CMK (cell line): ENCODE measurements at regions not wholly inside any gene's neighbourhood (a gene's known extent, or its start where the extent isn't known, plus 50 kb on each side); places are given as distances from the start of the nearest gene placed in this dataset.

Experiments used
- DNase-seq: peaks from one replicate; pipeline ENCODE4 v3.0.0-alpha.2; 2010; ENCODE audit warnings: low read depth

DNA sequence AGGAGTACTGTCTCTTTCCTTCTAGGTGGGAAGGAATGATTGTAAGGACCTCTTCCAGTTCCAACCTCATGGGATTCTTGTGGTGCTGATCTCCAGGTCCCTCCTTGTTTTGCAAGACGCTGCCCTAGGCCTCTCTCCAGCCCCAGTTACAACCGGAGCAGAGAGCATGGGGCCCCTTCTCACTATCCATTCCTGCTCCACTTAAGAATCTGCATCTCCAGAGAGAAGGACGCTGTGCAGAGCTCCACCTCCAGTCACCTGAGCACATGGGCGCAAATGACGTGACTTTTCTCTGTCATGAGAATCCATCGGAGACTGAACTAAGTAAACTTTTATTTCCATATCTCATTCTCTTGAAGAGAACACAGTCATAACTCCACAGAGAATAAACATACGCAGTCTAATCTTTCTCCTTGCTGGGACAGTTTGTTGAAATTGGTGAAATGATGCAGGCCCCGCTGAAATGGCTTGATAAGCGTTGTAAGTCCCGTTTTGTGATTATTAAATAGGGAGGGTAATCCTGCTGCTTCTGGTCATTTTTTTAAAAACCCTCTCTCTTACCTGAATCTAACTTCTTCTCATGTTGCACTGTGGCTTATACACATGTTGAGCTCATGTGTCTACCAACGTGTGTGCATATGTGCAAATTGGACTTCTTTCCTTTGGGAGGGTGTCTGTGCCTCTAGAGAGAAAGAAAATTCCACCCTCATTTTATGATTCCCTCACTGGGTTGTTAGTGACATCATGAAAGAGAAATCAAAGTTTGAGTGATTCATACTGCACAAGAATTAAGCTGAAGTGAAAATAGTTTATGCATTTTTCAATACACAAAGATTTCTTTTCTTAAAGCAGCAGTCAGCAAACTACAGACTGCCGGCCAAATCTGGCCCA is 133.2 kb upstream of the TBX20 start:
- no peak for DNase-seq

DNA sequence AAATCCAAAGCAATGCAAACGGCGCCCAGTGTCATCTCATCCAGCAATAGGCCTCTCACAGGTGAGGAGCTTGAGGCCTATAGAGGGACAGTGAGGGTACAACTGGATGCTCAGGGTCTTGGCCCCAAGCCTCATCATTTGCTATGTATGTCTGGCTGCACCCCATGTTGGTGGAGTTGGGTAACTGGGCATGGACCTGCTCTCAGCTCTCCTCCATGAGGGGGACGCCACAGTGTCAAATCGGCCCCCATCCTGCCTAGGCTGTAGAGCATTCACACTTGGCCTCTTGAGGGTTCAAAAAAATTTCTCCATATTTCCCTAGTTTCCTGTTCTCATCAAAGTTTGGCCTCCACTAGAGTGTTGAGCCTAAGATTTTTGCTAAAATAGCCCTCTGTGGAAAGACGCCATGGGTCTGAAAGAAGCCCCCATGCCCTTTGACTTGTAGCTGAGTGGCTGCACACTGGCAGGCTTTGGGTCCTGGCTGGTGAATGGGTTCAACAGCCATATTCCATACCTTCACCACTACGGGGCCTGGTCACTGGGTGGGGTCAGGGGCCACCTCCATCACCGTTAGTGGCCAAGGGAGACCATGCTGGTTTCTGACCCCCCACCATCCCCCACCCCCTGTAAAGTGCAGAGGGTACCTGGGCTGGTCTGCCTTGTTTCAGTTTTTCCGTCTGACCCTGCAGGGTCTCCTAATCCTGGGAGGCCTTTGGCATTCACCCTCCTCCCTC is 132.3 kb upstream of the TBX20 start:
- no peak for DNase-seq

DNA sequence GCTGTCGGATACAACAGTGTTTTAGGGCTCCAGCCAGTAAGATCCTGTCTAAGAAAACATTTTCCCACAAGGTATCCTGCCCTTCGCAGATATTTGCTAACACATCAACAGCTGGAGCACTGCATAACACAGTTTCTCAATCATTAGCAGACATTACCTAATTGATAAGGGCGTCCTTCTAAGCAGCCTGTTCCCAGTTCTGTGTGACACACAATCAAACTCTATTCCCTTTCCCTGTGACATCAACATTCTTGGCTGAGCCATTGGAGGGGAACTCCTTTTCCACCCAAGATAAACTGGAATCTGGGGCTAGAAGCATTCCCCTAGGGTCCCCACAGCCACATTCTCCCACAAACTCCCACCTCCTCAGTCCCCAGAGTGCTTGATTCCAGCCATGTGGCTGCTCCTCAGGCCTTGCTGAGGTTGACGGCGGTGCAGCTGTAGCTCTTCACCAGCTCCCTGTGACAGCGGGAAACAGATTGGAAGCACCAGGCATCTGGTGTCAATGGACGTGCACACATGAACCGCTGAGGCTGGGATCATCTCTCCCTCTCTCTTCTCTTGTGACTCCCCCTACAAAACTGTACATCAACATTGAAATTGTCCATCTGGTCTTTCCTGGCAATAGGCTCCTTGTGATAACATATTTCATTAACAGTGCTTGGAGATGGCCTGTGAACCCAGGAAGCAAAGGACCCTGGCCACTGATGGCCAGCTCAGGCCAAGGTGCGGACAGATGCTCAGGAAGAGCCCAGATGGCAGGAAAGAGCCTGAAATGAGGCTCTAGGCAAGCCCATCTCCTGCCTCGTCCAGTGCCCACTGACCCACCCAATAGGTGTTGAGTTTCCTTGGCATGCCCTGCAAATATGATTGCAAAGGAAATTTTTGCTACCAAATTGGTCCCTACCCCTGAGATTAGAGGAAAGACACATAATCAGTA is 131.1 kb upstream of the TBX20 start:
- DNase-seq = no peak

DNA sequence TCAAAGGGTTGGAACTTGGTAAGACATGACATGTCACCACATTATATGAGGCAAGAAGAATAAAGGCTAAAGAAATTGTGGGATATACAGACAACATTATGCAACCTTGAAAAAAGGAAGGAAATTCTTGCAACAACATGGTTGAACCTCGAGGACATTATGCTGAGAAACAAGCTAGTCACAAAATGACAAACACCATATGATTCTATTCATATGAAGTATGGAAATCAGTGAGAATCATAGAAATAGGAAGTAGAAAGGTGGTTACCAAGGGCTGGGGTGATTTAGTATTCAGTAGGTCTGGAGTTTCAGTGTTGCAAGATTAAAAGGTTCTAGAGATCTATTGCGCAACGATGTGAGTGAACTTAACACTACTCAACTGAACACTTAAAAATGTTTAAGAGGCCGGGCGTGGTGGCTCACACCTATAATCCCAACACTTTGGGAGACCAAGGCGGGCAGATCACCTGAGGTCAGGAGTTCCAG is 126.9 kb upstream of the TBX20 start:
- no peak for DNase-seq

DNA sequence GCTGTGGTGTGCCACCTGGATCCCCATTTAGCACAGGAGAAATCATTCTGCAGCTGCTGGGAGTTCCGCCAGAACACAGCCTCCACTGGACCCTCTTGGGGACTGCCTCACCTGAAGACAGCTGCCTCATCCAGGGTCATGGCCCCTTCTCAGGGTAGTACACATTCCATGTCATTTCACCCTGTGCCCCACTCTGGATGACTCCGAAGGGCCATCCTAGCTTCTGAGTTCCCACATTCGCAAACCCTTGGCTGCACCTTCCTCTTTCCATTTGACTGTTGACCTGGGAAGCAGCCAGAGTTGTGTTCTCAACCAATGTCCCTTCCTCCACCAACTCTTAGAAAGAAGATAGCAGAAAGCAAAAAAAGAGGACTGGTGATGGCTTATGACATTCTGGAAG is 125.6 kb upstream of the TBX20 start:
- DNase-seq = no peak

DNA sequence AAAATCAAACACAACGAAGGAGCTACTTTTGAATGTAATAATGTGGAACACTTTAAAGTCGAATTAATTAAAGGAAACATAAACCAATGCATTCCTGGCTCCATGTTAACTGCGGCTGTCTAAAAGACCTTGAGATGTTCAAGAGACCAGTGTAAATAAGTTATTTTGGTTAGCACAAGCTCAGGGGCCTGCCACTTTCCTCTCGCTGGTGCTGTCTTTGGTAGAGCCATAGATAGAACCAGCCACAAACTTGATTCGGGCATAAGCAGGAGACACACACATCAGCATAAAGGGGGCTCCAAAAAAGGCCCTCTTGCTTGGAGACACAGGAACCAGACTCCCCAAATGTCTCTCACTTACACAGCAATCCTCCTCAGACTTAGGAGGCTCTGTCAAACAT is 121.6 kb upstream of the TBX20 start:
- no peak for DNase-seq

DNA sequence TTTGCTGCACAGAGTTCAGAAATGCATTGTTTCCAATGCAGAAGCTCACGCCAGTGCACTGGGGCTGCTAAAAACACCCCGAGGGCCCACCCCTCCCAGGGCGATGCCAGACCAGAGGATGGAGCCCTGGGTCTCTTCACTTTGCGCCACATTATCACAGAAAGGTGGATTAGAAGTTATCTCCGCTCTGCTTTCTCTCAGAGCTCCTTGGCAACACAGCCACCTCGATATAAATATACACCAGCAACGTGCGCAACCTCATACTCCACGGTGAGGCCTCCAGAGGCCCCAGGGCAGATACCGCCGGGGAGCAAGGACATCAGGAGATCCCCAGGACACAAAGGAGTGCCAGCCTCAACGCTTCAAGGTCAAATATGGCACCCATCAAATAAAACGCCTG is 121.0 kb upstream of the TBX20 start:
- no peak for DNase-seq

DNA sequence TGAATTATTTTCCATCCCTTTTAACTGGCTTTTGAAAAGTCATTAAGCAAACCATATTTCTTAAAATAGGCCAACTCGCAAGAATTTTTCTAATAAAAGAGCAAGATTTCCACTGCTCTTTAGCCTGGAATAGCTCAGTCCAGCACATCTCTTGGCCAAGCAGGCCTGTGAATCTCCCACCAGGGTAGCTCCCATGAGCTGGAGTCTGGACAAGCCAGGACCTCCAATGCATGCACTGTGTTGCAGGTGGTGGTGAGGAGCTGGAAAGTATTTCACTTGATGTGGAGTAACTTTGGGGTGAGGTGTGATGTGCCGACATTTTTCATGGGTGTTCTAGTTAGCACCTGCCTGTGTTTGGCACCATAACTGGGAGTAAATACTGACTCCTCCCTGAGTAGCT is 117.3 kb upstream of the TBX20 start:
- DNase-seq = no peak

DNA sequence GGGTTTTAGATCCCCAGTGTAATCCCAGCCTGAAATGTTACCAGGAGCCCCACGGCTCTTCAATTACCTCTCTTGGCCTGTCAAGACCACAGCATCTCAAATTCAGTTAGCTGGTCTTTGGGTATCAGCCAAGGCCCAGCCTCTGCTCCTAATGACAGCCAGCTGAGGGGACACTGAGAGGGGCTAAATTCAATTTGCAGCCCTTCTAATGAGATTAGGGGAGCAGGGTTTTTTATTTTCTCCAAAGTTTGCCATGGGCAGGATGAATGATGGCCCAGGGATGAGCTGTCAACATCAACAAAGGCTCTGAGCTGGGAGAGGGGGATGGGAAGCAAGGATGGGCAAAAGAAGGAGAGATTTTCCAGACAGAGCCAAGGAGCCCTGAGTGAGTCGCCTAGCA is 116.8 kb upstream of the TBX20 start:
- DNase-seq = no peak

DNA sequence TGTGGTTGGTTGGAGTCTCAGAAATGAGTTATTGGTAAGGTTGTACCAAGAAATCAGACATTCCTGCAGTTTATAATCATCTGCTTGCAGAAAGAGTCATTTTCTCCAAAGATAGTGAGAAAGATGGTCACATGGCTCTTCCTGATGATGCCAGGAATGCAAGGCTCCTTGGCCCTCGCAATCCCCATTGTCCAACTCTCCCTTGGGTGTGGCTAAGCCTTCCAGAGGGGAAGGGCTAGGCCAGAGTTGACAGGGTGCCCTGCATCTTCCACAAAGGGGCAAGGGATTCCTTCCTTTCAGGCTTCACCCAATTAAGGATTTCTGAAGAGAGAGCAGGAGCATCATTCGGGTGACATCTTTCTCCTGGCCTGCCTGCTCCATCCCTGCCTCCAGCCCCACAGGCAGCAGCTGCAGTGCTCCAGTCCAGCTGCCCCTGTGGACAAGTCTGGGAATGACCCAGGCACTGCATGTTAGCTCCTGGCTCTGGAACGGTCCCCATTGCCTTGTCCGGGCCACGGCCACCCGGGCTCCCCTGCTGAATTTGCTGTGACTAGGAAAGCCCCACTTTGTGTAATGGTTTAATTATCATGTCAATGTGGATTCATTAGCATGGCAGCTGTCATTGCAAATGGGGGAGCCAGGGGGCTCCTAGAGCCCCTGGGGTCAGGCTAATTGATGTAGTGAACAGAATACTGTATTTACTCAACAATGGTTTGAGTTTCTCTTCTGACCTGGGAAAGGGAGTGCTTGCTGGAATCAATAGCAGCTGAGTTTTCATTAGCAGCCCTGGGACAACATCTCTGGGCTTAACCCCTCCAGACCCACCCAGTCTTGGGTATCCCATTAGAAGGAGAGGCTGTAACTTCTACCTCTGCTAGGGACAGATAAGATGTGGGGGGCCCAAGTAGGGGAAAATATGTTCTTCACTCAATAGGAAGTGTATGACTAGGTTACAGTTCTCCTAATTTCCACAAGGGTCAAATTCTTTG is 112.6 kb upstream of the TBX20 start:
- DNase-seq = no peak

DNA sequence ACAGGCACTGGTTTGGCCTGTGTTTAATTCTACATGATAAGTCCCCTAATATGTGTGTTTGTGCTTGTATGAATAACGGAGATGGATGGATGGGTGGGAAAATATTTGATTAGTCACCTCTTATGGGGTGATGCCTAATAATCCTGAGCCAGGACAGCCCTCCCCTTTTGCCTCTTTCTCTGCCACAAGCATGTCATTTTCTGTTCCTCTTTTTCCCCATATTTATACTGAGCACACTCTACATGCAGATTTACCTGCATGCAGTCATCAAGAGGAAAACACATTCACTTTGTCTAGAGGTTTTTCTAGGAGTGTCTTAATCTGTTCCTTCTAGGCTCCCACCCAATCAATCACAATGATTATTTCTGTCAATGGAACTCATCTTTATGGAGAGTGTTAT is 111.6 kb upstream of the TBX20 start:
- DNase-seq = no peak

DNA sequence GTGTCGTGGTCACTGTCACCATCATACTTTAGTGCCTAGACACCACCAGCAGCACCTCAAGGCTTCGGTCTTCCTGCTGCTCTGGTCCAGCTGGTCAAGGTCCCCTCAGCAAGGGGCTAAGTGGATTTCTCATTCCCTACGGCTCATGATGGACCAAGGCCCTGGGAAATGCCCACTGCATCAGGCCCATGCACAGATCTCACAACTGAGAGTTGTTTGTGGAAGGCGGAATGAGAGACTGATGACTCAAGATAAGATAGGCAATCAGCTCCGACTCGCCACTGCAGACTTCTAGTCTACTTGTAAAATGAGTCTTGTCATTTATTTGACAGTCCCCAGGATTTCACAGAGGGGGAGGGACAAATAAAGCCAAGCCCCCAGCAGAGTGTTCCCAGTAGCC is 108.4 kb upstream of the TBX20 start:
- no peak for DNase-seq

DNA sequence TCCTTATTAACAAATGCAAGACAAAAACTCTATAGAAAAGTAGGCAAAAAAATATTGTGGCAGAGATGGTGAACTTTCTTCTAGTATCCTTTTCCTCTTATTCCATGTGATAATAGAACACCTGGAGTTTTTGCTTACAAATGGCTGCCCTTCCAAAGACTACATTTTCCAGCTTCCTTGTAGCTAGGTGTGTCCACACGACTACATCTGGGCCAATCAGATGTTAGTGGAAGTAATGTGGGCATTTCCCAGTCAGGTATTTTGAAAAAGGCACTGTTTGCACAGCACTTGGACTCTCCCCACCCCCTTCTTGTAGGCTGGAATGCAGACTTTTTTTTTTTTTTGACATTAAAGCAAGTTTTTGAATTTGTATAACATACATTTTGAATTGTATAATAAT is 105.5 kb upstream of the TBX20 start:
- no peak for DNase-seq

DNA sequence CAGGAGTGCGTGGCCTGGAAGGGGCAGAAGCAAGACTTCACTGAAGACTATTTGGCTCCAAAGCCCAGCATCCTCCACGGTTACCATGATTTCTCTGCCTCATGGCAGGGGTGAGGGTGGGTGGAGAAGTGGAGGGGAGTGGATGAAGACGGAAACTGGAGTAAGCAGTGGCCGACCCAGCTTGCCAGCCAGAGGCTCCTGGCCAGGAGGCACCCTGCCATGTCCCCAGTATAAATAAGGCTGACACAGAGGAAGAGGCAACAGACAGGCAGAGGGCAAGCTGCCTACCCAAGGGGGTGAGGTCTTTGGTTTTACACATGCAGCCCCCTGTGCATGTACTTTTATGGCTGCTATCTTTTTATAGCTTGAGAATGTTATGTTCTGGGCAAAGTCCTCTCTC is 102.6 kb upstream of the TBX20 start:
- no peak for DNase-seq

DNA sequence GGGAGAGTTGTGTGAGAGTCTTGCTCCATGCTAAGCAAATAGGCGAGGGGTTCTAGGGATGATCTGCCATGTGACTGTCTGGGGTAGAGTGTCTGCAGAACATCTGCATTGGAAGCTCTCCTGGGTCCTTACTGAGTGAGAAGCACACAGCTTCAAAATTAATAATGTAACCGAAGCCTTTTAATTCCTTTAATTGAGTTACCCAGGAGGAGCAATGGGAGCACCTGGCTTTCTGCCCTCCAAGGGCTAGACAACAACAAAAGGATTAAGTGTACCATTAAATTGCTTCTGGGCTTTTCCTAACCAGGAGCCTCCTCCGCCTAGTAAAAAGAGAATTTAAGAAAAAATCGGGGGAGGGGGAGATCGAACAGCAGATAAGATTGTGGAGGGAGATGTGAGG is 102.0 kb upstream of the TBX20 start:
- DNase-seq = no peak

DNA sequence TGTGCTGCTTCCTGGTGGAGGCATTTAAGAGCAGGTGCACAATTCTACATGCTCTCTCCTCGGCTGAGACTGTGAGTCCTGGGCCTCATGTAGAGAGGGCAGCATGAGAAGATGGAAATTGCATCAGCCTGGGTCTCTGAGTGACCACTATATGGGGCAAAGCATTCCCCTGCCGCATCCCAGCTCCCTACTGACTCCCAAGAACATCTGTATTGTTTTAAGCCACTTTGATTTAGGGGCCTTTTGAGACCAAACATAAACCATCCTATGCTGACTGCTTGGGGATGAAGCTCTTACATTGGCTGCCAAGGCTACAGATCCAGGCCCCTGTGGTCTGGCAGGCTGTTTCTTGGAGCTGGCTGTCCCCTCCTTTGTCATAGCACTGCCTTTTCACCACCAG is 101.3 kb upstream of the TBX20 start:
- DNase-seq = no peak

DNA sequence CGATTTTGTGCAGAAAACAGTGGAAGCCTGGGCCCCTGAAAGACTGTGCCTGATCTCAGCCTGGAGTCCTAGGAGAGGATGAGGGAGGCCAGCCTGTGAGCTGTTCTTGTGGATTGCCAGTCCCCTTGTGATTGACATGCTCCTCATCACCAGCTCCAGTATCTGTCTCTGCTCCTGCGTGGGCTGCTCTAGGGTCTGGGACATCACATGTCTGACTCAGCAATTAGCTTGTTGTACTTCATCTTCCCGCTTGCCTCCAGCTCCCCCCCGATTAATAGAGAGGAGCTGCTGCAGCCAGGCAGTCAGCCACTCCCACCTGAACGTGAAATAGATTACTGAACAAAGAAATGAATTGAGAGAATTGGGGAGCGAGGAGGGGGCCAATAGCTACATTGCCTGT is 99.6 kb upstream of the TBX20 start:
- DNase-seq = no peak

DNA sequence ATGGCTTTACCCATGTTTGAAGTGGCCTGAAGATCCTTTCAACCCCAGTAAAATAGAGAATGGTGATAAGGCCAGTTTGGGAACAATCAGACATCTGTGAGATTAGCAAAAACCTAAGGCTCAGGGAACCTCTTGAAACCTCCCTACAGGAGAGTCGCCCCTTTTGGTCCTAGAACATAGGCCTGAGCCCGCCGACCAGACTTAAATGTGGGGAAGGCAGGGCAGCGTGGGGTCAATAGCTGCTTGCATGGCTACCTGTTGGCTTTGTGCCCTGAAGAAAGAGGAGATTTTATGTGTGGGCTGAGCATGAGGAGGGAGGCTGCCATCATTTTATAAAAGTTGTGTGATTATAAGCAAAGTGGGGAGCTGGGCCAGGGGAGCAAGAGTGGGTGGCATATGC is 97.6 kb upstream of the TBX20 start:
- DNase-seq = no peak

DNA sequence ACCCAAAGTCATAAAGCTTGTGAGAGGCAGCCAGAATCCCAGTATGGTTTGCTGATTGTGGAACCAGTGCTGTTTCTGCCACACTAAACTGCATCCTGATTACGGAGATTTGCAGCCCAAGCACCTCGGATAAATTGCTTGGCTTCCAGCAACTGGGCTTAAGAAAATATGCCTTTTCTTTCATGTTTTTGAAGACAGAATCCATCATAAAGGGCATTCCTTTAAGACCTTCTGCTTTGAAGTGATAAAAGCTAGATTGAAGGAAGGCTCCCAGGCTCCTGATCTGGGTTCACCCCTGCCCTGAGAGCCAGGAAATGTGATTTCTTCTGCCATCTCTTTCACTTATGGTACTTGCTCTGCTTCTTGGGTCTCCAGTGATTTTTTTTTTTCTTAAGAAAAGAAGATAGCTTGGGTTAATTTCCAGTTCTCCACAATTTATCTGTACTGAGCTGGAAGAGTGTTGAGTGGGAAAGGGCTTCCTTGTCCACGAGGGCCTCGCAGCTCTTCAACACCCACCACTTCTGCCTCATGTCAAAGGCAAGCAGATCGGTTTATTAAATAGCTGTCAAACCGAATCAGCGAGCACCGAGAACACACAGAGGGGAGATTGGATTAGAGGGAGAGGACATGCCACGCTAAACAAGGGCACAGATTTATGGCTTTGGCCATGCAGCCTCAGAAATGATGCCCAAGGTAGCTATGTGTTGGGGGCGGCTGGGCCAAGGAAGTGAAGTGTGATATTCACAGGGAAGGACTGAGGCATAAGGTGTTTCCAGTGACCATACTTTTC is 94.9 kb upstream of the TBX20 start:
- no peak for DNase-seq

DNA sequence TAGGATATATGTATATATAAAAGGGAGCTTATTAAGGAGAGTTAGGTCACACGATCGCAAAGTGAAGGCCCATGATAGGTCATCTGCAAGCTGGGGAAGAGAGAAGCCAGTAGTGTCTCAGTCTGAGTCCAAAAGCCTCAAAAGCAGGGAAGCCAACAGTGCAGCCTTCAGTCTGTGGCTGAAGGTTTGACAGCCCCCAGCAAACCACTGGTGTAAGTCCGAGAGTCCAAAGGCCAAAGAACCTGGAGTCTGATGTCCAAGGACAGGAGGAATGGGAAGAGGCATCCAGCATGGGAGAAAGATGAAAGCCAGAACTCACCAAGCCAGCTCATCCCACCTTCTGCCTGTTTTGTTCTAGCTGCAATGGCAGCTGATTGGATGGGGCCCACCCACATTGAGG is 88.9 kb upstream of the TBX20 start:
- DNase-seq = no peak
